Tibial artery (tissue), 4 donors: ENCODE measurements at regions not wholly inside any gene's neighbourhood (a gene's known extent, or its start where the extent isn't known, plus 50 kb on each side); places are given as distances from the start of the nearest gene placed in this dataset.

Experiments used
- DNase-seq, 2 donors: peaks; one replicate each; pipeline ENCODE4 v3.0.0-alpha.2; 2019
- H3K27ac ChIP-seq, 2 donors: fragments of 200-600 bp; sonication (generic) in 1 of 2; 1 replicate in 1 of 2; 2 replicates in 1 of 2; pipeline ENCODE4 v1.5.1; 2018 to 2019; ENCODE audit warnings: mild to moderate bottlenecking in 1 of 2
- H3K27me3 ChIP-seq, 2 donors: fragments of 200-600 bp; sonication (generic) in 1 of 2; one replicate each; pipeline versions ENCODE4 v1.5.1 to v1.6.0; 2016 to 2019
- H3K36me3 ChIP-seq, 3 donors: fragments of 200-600 bp; sonication (generic) in 2 of 3; one replicate each; pipeline ENCODE4 v1.5.1; 2016 to 2019; ENCODE audit warnings: mild to moderate bottlenecking in 2 of 3
- H3K4me1 ChIP-seq, 4 donors: fragments of 200-600 bp; sonication (generic) in 2 of 4; 1 replicate in 3 of 4; 2 replicates in 1 of 4; pipeline ENCODE4 v1.5.1; 2016 to 2019
- H3K4me3 ChIP-seq, 2 donors: fragments of 200-600 bp; sonication (generic) in 1 of 2; 1 replicate in 1 of 2; 2 replicates in 1 of 2; pipeline ENCODE4 v1.5.1; 2018 to 2019; ENCODE audit warnings: mild to moderate bottlenecking in 2 of 2
- H3K9me3 ChIP-seq, 3 donors: fragments of 200-600 bp; sonication (generic) in 1 of 3; one replicate each; pipeline ENCODE4 v1.5.1; 2016 to 2019
- intact Hi-C: fragments of 100-400 bp; cut with DNase I; formaldehyde crosslinking; loops from one replicate; pipeline ENCODE4 v1.15.0; 2023; ENCODE audit warnings: low total_unique reads
- TF ChIP-seq, protein P1 (sequence below), 2 experiments: fragments of 200-600 bp in 1 of 2; fragments of 450-650 bp in 1 of 2; IDR thresholded peaks; one replicate each; pipeline ENCODE4 v1.5.1; 2017 to 2019; ENCODE audit warnings: antibody characterized with exemption in 2 of 2, mild to moderate bottlenecking in 1 of 2, moderate library complexity in 1 of 2

GRCh38 chr9:82202808-82203207, 214.2 kb downstream of the SPATA31D1 start:
- no peak for DNase-seq
- Histone ChIP-seq H3K9me3 (no peaks in the 10 kb centered on the region), H3K4me3 (no peak overlapping the region), H3K27ac (no peak overlapping the region), H3K27me3 (no peaks in the 10 kb centered on the region), H3K4me1 (no peaks in the 10 kb centered on the region), H3K36me3 (no peaks in the 10 kb centered on the region)
- TF ChIP-seq, protein P1, sequence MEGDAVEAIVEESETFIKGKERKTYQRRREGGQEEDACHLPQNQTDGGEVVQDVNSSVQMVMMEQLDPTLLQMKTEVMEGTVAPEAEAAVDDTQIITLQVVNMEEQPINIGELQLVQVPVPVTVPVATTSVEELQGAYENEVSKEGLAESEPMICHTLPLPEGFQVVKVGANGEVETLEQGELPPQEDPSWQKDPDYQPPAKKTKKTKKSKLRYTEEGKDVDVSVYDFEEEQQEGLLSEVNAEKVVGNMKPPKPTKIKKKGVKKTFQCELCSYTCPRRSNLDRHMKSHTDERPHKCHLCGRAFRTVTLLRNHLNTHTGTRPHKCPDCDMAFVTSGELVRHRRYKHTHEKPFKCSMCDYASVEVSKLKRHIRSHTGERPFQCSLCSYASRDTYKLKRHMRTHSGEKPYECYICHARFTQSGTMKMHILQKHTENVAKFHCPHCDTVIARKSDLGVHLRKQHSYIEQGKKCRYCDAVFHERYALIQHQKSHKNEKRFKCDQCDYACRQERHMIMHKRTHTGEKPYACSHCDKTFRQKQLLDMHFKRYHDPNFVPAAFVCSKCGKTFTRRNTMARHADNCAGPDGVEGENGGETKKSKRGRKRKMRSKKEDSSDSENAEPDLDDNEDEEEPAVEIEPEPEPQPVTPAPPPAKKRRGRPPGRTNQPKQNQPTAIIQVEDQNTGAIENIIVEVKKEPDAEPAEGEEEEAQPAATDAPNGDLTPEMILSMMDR (IDR thresholded peaks at IDR 0.05) = no peak
- intact Hi-C loops = no loop called here

GRCh38 chr9:82206490-82206889, 217.9 kb downstream of the SPATA31D1 start:
- Histone ChIP-seq H3K36me3 (no peaks in the 10 kb centered on the region), H3K27ac (no peak overlapping the region), H3K27me3 (no peaks in the 10 kb centered on the region), H3K4me3 (no peak overlapping the region), H3K9me3 (peaks cover 0 to 16% (median 0%) of the 10 kb centered on the region in 3 donors), H3K4me1 (no peaks in the 10 kb centered on the region)
- TF ChIP-seq, protein P1 (IDR thresholded peaks at IDR 0.05) = no peak
- DNase-seq = no peak
- intact Hi-C loops = no loop called here

GRCh38 chr9:82206946-82207345, 218.4 kb downstream of the SPATA31D1 start:
- H3K4me1 ChIP-seq = no peaks in the 10 kb centered on the region
- no peak for DNase-seq
- TF ChIP-seq, protein P1 (IDR thresholded peaks at IDR 0.05) = no peak
- H3K9me3 ChIP-seq = peaks cover 0 to 16% (median 0%) of the 10 kb centered on the region in 3 donors
- H3K27me3 ChIP-seq = no peaks in the 10 kb centered on the region
- no peak overlapping the region for H3K27ac ChIP-seq
- intact Hi-C loops = no loop called here
- no peaks in the 10 kb centered on the region for H3K36me3 ChIP-seq
- no peak overlapping the region for H3K4me3 ChIP-seq

- H3K4me3 ChIP-seq = no peak overlapping the region
- no peaks in the 10 kb centered on the region for H3K27me3 ChIP-seq
- no peaks in the 10 kb centered on the region for H3K4me1 ChIP-seq
- intact Hi-C loops = no loop called here
- H3K9me3 ChIP-seq = peaks cover 0 to 16% (median 0%) of the 10 kb centered on the region in 3 donors
- DNase-seq = no peak
- no peak overlapping the region for H3K27ac ChIP-seq
- no peaks in the 10 kb centered on the region for H3K36me3 ChIP-seq
- TF ChIP-seq, protein P1 (IDR thresholded peaks at IDR 0.05) = no peak
Observed at GRCh38 chr9:82208741-82209450, 220.3 kb downstream of the SPATA31D1 start.

- intact Hi-C loops = no loop called here
- H3K36me3 ChIP-seq = no peaks in the 10 kb centered on the region
Observed at GRCh38 chr9:82209797-82210470, 221.4 kb downstream of the SPATA31D1 start.

More at GRCh38 chr9:82209797-82210470, 221.4 kb downstream of the SPATA31D1 start:
- DNase-seq = no peak
- no peaks in the 10 kb centered on the region for H3K4me1 ChIP-seq
- H3K27ac ChIP-seq = no peak overlapping the region
- H3K4me3 ChIP-seq = no peak overlapping the region
- no peaks in the 10 kb centered on the region for H3K27me3 ChIP-seq
- TF ChIP-seq, protein P1 (IDR thresholded peaks at IDR 0.05) = no peak
- peaks cover 0 to 16% (median 0%) of the 10 kb centered on the region in 3 donors for H3K9me3 ChIP-seq
